B cell (primary cell): ENCODE measurements at regions not wholly inside any gene's neighbourhood (a gene's known extent, or its start where the extent isn't known, plus 50 kb on each side); places are given as distances from the start of the nearest gene placed in this dataset.

Source experiments
- ATAC-seq: fragments of 200-7000 bp; cut with Tn5 transposase; one replicate; pipeline ENCODE4 v1.10.0; 2021; ENCODE audit warnings: low read depth, mild to moderate bottlenecking, moderate number of reproducible peaks, moderate library complexity
- CTCF ChIA-PET: fragments of 350-600 bp; sonication (Branson Sonifier 250); formaldehyde crosslinking; loops from one replicate; lab custom pipeline; 2021; ENCODE audit warnings: antibody characterized with exemption, inconsistent platforms; lab: Charles Lee
- POLR2A ChIA-PET: fragments of 350-600 bp; sonication (Branson Sonifier 250); formaldehyde crosslinking; loops from one replicate; lab custom pipeline; 2021; ENCODE audit warnings: antibody characterized with exemption; lab: Charles Lee
- DNase-seq: peaks from one replicate; pipeline ENCODE4 v3.0.0; 2013
- H2AFZ ChIP-seq: 2 replicates; pipeline ENCODE4 v1.6.1; 2012; ENCODE audit warnings: mild to moderate bottlenecking, low read depth, low read length; ENCODE audit not compliant: insufficient read depth, poor library complexity, severe bottlenecking
- H3K27ac ChIP-seq, 2 donors: 1 replicate in 1 of 2; 2 replicates in 1 of 2; pipeline ENCODE4 v1.5.1; 2012 to 2013; ENCODE audit warnings: low read length in 2 of 2, mild to moderate bottlenecking in 2 of 2, moderate library complexity in 1 of 2
- H3K27me3 ChIP-seq, 4 experiments: fragments of 200-600 bp in 1 of 4; sonication (generic) in 1 of 4; replicated peaks in 1 of 4; 1 replicate in 2 of 4; 2 replicates in 2 of 4; pipeline versions ENCODE4 v1.6.1 to v1.7.0; 2013 to 2016; ENCODE audit warnings: low read length in 3 of 4, mild to moderate bottlenecking in 2 of 4, mixed read lengths in 1 of 4, moderate library complexity in 1 of 4; ENCODE audit not compliant: insufficient read depth in 4 of 4, control insufficient read depth in 3 of 4; ENCODE audit errors: control extremely low read depth in 1 of 4
- H3K36me3 ChIP-seq, 2 experiments: replicated peaks in 1 of 2; 1 replicate in 1 of 2; 2 replicates in 1 of 2; pipeline versions ENCODE4 v1.6.1 to v1.7.1; 2013; ENCODE audit warnings: low read length in 1 of 2; ENCODE audit not compliant: insufficient read depth in 2 of 2, control insufficient read depth in 1 of 2; ENCODE audit errors: control extremely low read depth in 1 of 2, extremely low read depth in 1 of 2
- H3K4me1 ChIP-seq, 2 donors: fragments of 200-600 bp in 1 of 2; sonication (generic) in 1 of 2; 1 replicate in 1 of 2; 2 replicates in 1 of 2; pipeline versions ENCODE4 v1.5.1 to v1.6.1; 2013 to 2017; ENCODE audit warnings: low read length in 2 of 2; ENCODE audit not compliant: control insufficient read depth in 2 of 2, insufficient read depth in 2 of 2
- H3K4me2 ChIP-seq: replicated peaks from 2 replicates; pipeline ENCODE3; 2012; ENCODE audit warnings: mild to moderate bottlenecking, low read depth, low read length; ENCODE audit not compliant: poor library complexity, severe bottlenecking
- H3K4me3 ChIP-seq, 5 experiments: fragments of 200-600 bp in 1 of 5; sonication (generic) in 1 of 5; 1 replicate in 3 of 5; 2 replicates in 2 of 5; pipeline versions ENCODE4 v1.5.1 to v1.7.0; 2011 to 2016; ENCODE audit warnings: low read length in 4 of 5, mild to moderate bottlenecking in 4 of 5, low read depth in 2 of 5, control low read depth in 1 of 5, moderate library complexity in 1 of 5; ENCODE audit not compliant: insufficient read depth in 1 of 5; ENCODE audit errors: control extremely low read depth in 1 of 5, extremely low read depth in 1 of 5
- H3K79me2 ChIP-seq: fragments of 200-600 bp; sonication (generic); one replicate; pipeline ENCODE4 v1.6.0; 2016; ENCODE audit warnings: low read length; ENCODE audit not compliant: control insufficient read depth, insufficient read depth
- H3K9ac ChIP-seq: fragments of 200-600 bp; sonication (generic); 2 replicates; pipeline ENCODE4 v1.6.1; 2017; ENCODE audit warnings: mild to moderate bottlenecking, low read length, moderate library complexity
- H3K9me3 ChIP-seq, 3 donors: one replicate each; pipeline versions ENCODE4 v1.6.1 to v1.7.1; 2013; ENCODE audit warnings: low read length in 2 of 3; ENCODE audit not compliant: control insufficient read depth in 2 of 3, insufficient read depth in 1 of 3; ENCODE audit errors: control extremely low read depth in 1 of 3
- H4K20me1 ChIP-seq: 2 replicates; pipeline ENCODE4 v1.6.0; 2012; ENCODE audit warnings: mild to moderate bottlenecking, low read length; ENCODE audit not compliant: insufficient read depth, control insufficient read depth, poor library complexity, severe bottlenecking
- H3K27ac Mint-ChIP-seq: one replicate; pipeline ENCODE4 v1.8.0; 2021; ENCODE audit warnings: mixed read lengths
- H3K27me3 Mint-ChIP-seq: one replicate; pipeline ENCODE4 v1.8.0; 2021; ENCODE audit warnings: mixed read lengths
- H3K4me1 Mint-ChIP-seq: one replicate; pipeline ENCODE4 v1.8.0; 2021; ENCODE audit warnings: mixed read lengths
- H3K4me3 Mint-ChIP-seq: one replicate; pipeline ENCODE4 v1.8.0; 2021; ENCODE audit warnings: mixed read lengths
- H3K9me3 Mint-ChIP-seq: one replicate; pipeline ENCODE4 v1.8.0; 2022; ENCODE audit warnings: mixed read lengths; ENCODE audit not compliant: insufficient read depth
- EZH2 ChIP-seq: IDR thresholded peaks from 2 replicates; pipeline ENCODE4 v1.6.1; 2012; ENCODE audit warnings: borderline replicate concordance, low read depth, mild to moderate bottlenecking, moderate library complexity, low read length; ENCODE audit not compliant: insufficient read depth, poor library complexity, severe bottlenecking
- WGBS: methylation state at CpG from one replicate; pipeline ENCODE4 v1.1.5; 2013; ENCODE audit warnings: missing lambda C conversion rate; ENCODE audit not compliant: insufficient coverage; 5-methylcytosine and 5-hydroxymethylcytosine counted together
- intact Hi-C: fragments of 100-400 bp; cut with micrococcal nuclease; formaldehyde crosslinking; loops from one replicate; pipeline ENCODE4 v1.10.0; 2022
- TF ChIP-seq, protein P1 (sequence below): fragments of 200-600 bp; IDR thresholded peaks from one replicate; pipeline ENCODE4 v1.8.0; 2022; ENCODE audit warnings: antibody characterized with exemption, mild to moderate bottlenecking

DNA sequence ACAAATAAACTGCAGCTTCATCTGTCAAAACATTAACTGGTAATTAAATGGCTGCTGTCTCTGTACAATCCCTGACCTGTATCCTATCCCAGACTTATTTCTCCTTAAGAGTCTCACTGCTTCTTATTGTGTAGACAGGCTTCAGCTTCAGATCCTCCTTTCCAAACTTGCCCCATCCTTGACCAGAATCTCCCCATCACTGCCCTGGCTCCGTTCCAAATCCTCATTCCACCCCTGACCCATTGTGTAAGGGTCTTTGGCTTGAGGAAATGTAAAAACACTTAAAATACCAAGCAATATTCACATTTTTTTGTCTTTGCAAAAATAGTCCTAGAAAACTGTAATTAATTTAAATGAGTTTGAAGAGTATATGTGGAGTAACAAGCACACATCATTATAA lies 152.6 kb upstream of the VEGFC start:
- no peak overlapping the region for H2AFZ ChIP-seq
- no peak overlapping the region for H3K4me3 ChIP-seq
- ChIA-PET POLR2A (no interaction called here), CTCF (no interaction called here)
- no peaks in the 10 kb centered on the region for H3K9me3 ChIP-seq
- WGBS = no CpG with 5 or more reads among the region's 1 CpG
- H3K4me2 ChIP-seq = no peak overlapping the region
- no peak overlapping the region for H3K9ac ChIP-seq
- DNase-seq = no peak
- H3K36me3 ChIP-seq = no peaks in the 10 kb centered on the region
- ATAC-seq = no peak
- no peak overlapping the region for H3K27ac Mint-ChIP-seq
- no peaks in the 10 kb centered on the region for H4K20me1 ChIP-seq
- H3K27ac ChIP-seq = no peak overlapping the region
- H3K27me3 ChIP-seq = no peaks in the 10 kb centered on the region
- no peak overlapping the region for H3K4me3 Mint-ChIP-seq
- intact Hi-C loops = no loop called here
- no peaks in the 10 kb centered on the region for H3K9me3 Mint-ChIP-seq
- no peaks in the 10 kb centered on the region for H3K4me1 ChIP-seq
- H3K27me3 Mint-ChIP-seq = no peaks in the 10 kb centered on the region
- H3K4me1 Mint-ChIP-seq = no peaks in the 10 kb centered on the region
- TF ChIP-seq EZH2 = no peak
- TF ChIP-seq, protein P1, sequence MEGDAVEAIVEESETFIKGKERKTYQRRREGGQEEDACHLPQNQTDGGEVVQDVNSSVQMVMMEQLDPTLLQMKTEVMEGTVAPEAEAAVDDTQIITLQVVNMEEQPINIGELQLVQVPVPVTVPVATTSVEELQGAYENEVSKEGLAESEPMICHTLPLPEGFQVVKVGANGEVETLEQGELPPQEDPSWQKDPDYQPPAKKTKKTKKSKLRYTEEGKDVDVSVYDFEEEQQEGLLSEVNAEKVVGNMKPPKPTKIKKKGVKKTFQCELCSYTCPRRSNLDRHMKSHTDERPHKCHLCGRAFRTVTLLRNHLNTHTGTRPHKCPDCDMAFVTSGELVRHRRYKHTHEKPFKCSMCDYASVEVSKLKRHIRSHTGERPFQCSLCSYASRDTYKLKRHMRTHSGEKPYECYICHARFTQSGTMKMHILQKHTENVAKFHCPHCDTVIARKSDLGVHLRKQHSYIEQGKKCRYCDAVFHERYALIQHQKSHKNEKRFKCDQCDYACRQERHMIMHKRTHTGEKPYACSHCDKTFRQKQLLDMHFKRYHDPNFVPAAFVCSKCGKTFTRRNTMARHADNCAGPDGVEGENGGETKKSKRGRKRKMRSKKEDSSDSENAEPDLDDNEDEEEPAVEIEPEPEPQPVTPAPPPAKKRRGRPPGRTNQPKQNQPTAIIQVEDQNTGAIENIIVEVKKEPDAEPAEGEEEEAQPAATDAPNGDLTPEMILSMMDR = no peak
- no peaks in the 10 kb centered on the region for H3K79me2 ChIP-seq

DNA sequence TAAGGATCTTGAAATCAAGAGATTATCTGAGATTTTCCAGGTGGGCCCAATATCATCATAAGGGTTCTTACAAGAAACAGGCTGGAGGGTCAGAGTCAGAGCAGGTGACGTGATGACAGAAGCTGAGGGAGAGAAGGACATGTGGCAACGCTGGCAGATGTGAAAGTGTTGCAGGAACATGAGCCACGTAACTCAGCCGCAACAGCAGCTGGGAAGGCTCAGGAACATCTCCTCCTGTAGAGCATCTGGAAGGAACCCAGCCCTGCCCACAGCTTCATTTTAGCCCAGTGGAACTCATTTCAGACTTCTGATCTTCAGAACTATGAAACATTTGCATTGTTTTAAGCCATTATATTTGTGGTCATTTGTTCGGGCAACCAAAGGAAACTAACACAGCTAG lies 156.3 kb upstream of the VEGFC start:
- TF ChIP-seq, protein P1 = no peak
- TF ChIP-seq EZH2 = no peak
- DNase-seq (no peak), ATAC-seq (no peak)
- Histone ChIP-seq H3K9ac (no peak overlapping the region), H3K27ac (no peak overlapping the region), H3K79me2 (no peaks in the 10 kb centered on the region), H3K4me1 (no peaks in the 10 kb centered on the region), H2AFZ (no peak overlapping the region), H3K4me3 (no peak overlapping the region), H4K20me1 (no peaks in the 10 kb centered on the region), H3K4me2 (no peak overlapping the region), H3K9me3 (no peaks in the 10 kb centered on the region), H3K27me3 (no peaks in the 10 kb centered on the region), H3K36me3 (no peaks in the 10 kb centered on the region)
- Mint-ChIP-seq H3K27ac (no peak overlapping the region), H3K4me1 (no peaks in the 10 kb centered on the region), H3K9me3 (no peaks in the 10 kb centered on the region), H3K27me3 (no peaks in the 10 kb centered on the region), H3K4me3 (no peak overlapping the region)
- WGBS = 92% methylated on average over 4 of the region's 5 CpGs
- CTCF ChIA-PET = no interaction called here
- POLR2A ChIA-PET = no interaction called here
- intact Hi-C loops = no loop called here
